ENCODE measurements at regions not wholly inside any gene's neighbourhood (a gene's known extent, or its start where the extent isn't known, plus 50 kb on each side); places are given as distances from the start of the nearest gene placed in this dataset.
"Not testable (repeated sequence)": the region's sequence is repeated elsewhere in the genome, so short reads cannot be mapped to it uniquely, and the experiment has no call there.

DNA sequence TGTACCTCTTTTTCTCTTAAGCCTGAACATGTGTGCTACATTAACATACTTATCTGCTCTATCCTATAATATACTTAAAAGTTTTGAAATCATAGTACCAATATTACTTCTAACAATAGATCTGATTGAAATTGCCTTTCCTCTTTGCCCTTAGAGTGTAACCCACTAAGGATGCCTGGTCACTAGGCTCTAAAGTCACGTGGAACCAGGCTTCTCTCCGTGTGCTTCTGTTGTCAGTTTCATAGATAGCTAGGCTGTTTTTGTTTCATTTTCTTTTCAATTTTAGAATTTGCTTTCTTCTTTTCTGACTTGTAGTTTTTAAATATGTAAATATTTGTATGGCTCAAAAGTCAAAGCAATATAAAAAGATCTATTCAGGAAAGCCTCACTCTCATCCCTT lies 100.5 kb upstream of the PZP start:
- not testable (repeated sequence) for DNase-seq (ENCODE audit: low spot score)

- DNase-seq (ENCODE audit: low spot score) = not testable (repeated sequence)
These were observed 100.0 kb upstream of the PZP start for GRCh38 chr12:9308163-9308562.

- not testable (repeated sequence) for DNase-seq (ENCODE audit: low spot score)
These were observed 99.1 kb upstream of the PZP start for GRCh38 chr12:9307255-9307654.

DNA sequence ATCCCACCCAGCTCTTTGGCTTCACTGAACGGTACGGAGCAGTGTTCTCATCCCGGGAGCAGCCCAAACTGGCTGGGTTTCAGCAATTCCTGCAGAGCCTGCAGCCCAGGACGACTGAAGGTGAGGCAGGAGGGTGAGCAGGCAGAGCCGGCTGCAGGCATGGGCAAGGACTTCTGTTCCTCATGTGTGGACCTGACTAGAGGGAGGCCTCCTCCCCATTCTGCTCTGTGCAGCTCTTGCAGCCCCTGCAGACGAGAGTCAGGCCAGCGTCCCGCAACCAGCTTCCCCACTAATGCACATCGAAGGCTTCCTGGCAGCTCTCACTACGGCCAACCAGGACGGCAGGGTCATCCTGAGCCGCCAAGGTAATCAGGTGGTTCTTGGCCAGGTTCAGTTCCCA lies 97.8 kb upstream of the PZP start:
- not testable (repeated sequence) for DNase-seq (ENCODE audit: low spot score)

DNA sequence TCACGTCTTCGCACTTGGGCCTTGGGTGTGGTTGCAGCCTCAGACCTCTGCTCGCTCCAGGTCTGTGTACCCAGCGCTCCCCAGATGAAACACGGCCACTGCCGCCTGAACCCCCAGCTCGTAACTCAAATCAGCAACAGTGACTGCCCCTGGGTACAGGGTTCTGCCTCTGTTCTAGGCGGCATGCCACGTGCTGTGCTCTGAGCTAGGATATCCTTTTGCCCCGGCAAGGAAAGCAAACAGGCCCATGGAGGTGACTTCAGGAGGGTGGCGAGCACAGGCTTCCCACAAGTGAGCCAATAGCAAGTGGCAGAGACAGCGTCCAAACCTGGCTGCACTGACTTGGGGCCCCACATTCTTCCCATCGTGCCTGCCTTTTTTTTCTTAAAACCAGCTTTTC lies 96.3 kb upstream of the PZP start:
- DNase-seq (ENCODE audit: low spot score) = not testable (repeated sequence)

GRCh38 chr12:9295872-9296271 lies 87.7 kb upstream of the PZP start:
- DNase-seq (ENCODE audit: low spot score) = not testable (repeated sequence)

DNA sequence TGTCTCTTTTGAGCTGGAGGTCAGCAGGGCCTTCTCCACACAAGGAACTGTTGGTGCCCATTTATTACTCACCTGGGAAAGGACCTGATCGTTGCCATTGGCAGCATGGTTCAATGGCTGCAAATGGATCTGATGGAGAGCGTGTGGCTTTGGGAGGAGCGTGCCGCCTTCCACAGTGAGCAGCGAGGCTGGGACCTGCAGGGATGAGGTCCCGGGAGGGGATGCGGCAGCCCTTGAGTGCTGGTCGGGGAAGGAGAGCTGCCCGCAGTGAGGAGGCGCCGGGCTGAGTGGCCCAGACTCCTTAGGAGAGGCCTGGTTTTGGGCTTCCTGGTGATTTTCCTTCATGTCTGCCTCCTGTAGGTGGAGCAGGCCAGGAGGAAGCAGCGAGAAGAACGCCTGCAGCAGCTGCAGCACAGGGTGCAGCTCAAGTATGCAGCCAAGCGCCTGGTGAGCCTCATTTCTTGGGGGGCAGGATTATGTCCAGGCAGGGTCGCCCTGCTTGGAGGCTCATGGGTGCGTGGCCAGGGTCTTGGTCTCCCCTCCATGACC lies 86.0 kb upstream of the PZP start:
- DNase-seq (ENCODE audit: low spot score) = not testable (repeated sequence)

DNA sequence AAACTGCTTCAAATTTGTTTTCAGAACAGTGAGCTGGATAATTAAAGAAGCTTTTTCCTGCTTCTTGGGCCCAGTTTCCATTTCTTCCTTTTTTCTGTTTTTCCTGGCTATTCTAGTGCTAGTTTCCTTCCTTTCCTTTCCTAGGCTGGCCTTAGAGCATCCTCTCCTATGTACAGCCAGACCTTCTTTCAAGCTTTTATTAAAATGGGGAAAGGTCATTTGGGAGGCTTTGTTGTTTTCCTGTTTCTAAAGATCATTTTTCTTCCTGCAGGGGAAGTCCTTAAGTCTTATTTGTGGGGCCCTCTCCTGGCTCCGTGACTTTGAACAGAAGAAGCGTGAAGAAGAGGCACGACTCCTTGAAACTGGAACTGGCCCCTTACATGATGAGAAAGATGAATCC lies 85.2 kb upstream of the PZP start:
- not testable (repeated sequence) for DNase-seq (ENCODE audit: low spot score)

- not testable (repeated sequence) for DNase-seq (ENCODE audit: low spot score)
These were observed 81.8 kb upstream of the PZP start for GRCh38 chr12:9289984-9290383.

- not testable (repeated sequence) for DNase-seq (ENCODE audit: low spot score)
These were observed 76.5 kb upstream of the PZP start for GRCh38 chr12:9284724-9285123.

DNA sequence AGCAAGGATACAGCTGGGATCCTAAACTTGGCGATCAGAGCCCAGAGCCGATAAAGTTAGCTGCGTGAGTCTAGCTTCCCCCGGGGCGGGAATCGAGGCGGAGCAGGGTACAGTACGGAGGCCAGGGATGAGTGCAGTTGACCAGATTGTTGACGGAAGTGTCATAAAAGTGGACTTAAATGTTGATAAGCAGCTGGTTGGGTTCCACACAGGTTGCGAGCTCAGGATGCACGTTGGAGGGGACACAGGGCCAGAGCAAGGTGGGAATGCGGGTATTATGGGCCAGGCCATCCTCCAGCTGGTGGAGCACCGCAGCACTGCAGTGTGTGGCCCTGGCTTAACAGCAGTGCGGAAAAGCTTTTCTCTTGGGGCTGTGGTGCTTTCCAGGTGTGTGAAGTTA lies 76.0 kb upstream of the PZP start:
- DNase-seq (ENCODE audit: low spot score) = not testable (repeated sequence)

DNA sequence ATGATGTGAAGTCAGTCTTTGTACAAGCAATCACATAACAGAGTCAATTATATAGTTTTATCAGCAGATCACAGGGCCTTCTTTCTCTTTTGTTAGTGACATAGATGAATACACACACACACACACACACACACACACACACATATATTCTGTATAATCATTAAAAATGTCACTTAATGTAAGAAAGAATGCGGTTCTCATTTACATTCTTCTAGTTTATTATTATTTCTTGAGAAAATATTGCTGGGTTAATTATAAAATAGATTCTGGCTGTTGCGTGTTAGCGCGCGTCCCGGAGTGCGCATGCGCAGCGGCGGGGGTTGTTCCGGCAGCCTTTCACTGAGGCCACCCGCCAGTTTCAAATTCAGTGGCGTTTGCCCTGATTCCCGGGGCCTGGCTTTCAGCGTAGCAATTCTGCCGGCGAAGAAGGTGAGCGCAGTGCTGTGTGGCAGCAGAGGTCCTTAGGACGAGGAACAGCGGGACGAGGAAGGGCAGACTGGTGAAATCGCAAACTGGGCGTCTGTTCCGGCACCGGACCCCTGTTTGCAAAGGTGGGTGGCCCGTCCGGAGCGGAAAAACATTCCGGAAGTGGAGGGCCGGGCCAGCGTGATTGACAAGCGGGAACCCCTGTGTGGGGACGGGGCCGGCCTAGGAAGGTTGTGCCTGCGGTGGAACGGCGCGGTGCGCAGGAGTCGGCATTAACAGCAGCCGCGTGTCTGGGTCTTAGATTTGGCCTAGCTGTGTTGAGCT lies 75.3 kb upstream of the PZP start:
- DNase-seq (ENCODE audit: low spot score) = peak; percentile 86

DNA sequence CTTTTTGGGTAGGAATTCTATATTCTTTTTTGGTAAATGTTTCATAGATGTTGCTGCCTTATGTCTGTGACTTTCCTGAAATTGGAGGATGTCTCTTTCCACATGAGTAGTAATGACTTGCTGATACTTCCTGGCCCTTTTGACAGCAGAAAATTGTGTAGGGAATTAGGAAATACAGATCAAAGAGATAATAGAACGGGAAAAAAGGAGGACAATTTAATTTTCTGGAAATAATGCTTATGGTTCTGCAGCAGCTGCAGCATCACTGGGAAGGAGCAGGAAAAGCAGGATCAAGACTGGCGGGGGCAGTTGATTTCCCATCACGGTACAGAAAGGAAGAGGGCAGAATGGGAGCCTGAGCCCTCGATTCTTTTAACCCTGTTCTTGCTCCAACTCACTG lies 68.8 kb upstream of the PZP start:
- no peak for DNase-seq (ENCODE audit: low spot score)

GRCh38 chr12:9273276-9273675 lies 65.1 kb upstream of the PZP start:
- DNase-seq (ENCODE audit: low spot score) = no peak

GRCh38 chr12:9271875-9272274 lies 63.7 kb upstream of the PZP start:
- DNase-seq (ENCODE audit: low spot score) = no peak

DNA sequence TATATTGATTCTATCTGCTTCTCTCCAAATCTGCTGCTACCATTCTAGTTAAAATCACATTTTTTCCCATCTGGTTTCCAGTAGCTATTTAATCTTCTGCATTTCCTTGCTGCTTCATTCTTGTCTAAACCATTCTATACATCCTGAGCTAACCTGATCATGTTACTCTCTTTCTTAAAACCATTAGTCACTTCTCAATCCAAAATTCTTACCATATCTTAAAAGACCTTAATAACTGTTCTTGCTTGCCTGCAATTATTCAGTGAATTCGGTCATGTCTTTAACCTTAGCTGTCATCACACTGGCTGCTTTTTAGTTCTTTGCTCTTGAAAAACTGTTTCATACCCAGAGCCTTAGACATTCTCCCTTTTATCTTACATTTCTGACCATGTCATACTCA lies 56.4 kb upstream of the PZP start:
- no peak for DNase-seq (ENCODE audit: low spot score)

GRCh38 chr12:9260931-9261330 lies 52.7 kb upstream of the PZP start:
- DNase-seq (ENCODE audit: low spot score) = no peak

- DNase-seq (ENCODE audit: low spot score) = no peak
These were observed 50.5 kb upstream of the PZP start for GRCh38 chr12:9258676-9259075.
